ENCODE measurements at regions not wholly inside any gene's neighbourhood (a gene's known extent, or its start where the extent isn't known, plus 50 kb on each side); places are given as distances from the start of the nearest gene placed in this dataset.
"Not testable (repeated sequence)": the region's sequence is repeated elsewhere in the genome, so short reads cannot be mapped to it uniquely, and the experiment has no call there.

DNA sequence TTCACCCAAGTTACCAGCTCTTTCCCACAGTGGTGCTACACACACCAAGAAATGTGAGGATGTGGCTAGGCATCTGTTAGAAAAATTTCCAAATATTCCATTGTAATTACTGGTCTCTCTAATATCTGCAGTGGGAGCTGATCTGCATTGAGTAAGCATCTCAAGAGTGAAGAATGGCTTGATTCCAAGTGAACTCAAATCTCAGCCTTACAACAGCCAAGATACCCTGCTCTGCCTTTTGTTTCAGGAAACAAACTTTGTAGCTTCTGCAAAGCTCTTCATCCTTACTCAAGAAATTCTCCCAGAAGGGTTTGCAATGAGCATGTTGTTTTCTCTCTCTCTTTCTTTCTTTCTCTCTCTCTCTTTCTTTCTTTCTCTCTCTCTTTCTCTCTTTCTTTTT, 181.1 kb downstream of the FCRL5 start:
- no peak overlapping the region for H3K4me3 ChIP-seq (ENCODE audit: low read depth, low read length)
- DNase-seq (ENCODE audit: low read depth): no peak
- no peak for TF ChIP-seq CTCF (conservative IDR thresholded peaks at IDR 0.05; ENCODE audit: low read depth, low read length)

DNA sequence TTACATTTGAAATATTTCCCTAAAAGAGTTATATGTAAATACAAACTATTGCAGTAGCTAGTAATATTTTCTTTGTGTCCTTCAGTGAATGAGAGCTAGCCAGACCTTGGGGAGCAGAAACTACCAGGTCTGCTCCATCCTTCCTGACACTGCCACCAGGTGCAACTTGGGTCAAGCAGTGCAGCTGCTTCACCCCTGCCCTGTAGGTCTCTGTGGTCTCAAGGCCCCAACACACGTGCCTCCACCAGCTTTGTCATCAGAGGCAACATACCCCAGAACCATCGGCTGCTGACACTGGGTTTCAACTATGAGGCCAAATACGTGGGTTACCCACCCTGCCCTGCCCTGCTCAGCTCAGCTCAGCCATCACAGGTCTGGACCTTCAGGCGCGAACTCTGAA, 181.6 kb downstream of the FCRL5 start:
- DNase-seq (ENCODE audit: low read depth): no peak
- TF ChIP-seq CTCF (conservative IDR thresholded peaks at IDR 0.05; ENCODE audit: low read depth, low read length): no peak
- H3K4me3 ChIP-seq (ENCODE audit: low read depth, low read length): no peak overlapping the region

- peak; percentile 91 for TF ChIP-seq CTCF (conservative IDR thresholded peaks at IDR 0.05; ENCODE audit: low read depth, low read length)
- DNase-seq (ENCODE audit: low read depth): no peak
- H3K4me3 ChIP-seq (ENCODE audit: low read depth, low read length): no peak overlapping the region
Observed at GRCh38 chr1:157369808-157370521, 182.3 kb downstream of the FCRL5 start.

DNA sequence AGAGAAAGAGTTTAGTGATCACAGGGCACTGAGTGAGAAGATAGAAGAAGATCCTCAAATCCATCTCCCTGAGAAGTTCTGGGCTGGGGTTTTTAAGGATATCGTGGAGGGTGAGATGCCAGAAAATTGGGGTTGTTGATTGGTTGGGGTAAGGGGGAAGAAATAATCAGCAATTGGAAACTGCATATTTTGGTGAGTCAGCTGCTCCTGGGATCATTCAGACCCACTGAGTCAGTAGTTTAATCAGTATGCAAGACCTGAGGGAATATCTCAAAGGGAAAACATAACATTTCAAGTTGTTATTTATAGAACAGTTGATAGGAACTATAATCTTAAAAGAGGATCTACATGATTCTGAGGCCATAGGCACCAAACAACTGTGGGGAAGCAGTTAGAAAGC, 183.4 kb downstream of the FCRL5 start:
- not testable (repeated sequence) for DNase-seq (ENCODE audit: low read depth); H3K4me3 ChIP-seq (ENCODE audit: low read depth, low read length)

DNA sequence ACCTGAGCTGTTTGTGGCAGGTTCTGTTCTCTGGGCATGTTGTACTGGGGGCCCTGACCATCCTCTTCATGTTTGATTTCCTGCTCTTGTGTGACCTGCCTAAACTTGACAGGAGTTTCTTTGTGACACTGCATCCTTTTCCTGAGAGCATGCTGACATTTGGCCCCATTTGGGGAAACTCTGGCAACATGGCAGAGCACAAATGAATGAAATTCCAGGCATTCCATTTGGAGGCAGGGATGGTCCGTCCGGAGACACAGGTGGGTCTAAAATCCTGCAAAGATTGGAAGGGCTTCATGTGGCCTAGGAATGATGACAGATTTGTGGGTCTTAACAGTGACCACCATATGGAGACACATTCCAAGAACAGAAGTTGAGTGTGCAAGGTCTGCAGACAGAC, 184.0 kb downstream of the FCRL5 start:
- TF ChIP-seq CTCF (conservative IDR thresholded peaks at IDR 0.05; ENCODE audit: low read depth, low read length): no peak
- H3K4me3 ChIP-seq (ENCODE audit: low read depth, low read length): no peak overlapping the region
- DNase-seq (ENCODE audit: low read depth): no peak

DNA sequence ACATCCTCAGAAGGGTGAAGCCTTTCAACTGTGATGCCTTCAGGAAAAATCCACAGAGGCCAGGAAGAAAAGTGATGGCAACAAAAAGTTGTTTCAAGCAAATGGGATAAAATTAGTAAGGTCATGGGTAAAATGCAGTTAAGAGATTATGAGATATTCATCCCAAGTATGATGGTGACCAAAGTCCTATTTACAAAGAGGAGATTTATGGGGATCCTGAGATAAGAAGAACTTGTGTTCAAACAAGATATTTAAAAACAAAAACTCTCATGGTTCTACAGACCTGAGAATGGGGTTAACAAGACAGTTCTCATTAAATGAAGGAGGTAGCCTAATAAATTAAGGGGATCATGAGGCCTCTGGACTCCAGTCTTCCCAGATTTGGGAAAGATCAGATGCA, 184.4 kb downstream of the FCRL5 start:
- H3K4me3 ChIP-seq (ENCODE audit: low read depth, low read length): no peak overlapping the region
- no peak for TF ChIP-seq CTCF (conservative IDR thresholded peaks at IDR 0.05; ENCODE audit: low read depth, low read length)
- no peak for DNase-seq (ENCODE audit: low read depth)

DNA sequence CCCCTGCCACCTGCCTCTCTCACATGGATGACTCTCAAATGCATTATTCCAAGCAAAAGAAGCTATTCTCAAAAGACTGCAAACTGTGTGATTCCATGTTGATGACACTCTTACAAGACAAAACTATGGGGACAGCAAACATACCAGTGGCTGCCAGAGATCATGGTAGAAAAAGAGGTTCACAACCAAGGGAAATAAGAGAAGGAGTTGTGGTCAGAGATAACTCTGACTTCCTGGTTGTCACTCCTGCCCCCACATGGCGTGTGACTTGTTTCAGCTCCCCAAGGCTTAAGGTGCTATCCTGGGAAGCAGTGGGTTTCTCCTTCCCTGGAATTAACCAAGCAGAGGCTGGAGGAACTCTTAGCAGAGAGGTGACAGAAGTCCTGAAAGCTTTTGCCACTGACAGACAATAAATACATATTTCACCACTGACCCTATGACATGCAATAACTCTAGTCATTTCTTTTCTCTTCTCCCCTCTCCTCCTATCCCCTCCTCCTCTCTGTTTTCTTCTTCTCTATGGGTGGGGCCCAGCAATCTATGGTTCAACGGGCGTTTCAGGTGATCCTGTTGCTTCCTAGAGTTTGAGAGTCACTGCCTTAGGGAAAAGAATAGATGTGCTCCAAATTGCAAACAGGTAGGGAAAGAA, 185.1 kb downstream of the FCRL5 start:
- no peak for DNase-seq (ENCODE audit: low read depth)
- no peak overlapping the region for H3K4me3 ChIP-seq (ENCODE audit: low read depth, low read length)
- no peak for TF ChIP-seq CTCF (conservative IDR thresholded peaks at IDR 0.05; ENCODE audit: low read depth, low read length)
